Sigmoid colon (tissue), 6 donors: ENCODE measurements at regions not wholly inside any gene's neighbourhood (a gene's known extent, or its start where the extent isn't known, plus 50 kb on each side); places are given as distances from the start of the nearest gene placed in this dataset.

ENCODE experiments used
- DNase-seq: peaks from one replicate; pipeline ENCODE4 v3.0.0-alpha.2; 2019
- H3K27ac ChIP-seq, 4 donors: fragments of 200-600 bp; sonication (generic); one replicate each; pipeline ENCODE4 v1.5.1; 2016 to 2019; ENCODE audit warnings: mild to moderate bottlenecking in 1 of 4
- H3K27me3 ChIP-seq, 3 donors: fragments of 200-600 bp; sonication (generic); one replicate each; pipeline ENCODE4 v1.5.1; 2019; ENCODE audit warnings: mild to moderate bottlenecking in 1 of 3
- H3K36me3 ChIP-seq, 4 donors: fragments of 200-600 bp; sonication (generic); one replicate each; pipeline ENCODE4 v1.5.1; 2016 to 2019
- H3K4me1 ChIP-seq, 4 donors: fragments of 200-600 bp; sonication (generic); one replicate each; pipeline ENCODE4 v1.5.1; 2017 to 2019
- H3K4me3 ChIP-seq, 4 donors: fragments of 200-600 bp; sonication (generic); one replicate each; pipeline ENCODE4 v1.5.1; 2017 to 2019; ENCODE audit warnings: mild to moderate bottlenecking in 2 of 4, moderate library complexity in 1 of 4
- H3K9me3 ChIP-seq, 4 donors: fragments of 200-600 bp in 3 of 4; sonication (generic) in 3 of 4; one replicate each; pipeline versions ENCODE4 v1.5.1 to v1.6.1; 2013 to 2019
- EP300 ChIP-seq, 4 donors: sonication (generic); formaldehyde crosslinking; IDR thresholded peaks; one replicate each; pipeline ENCODE4 v1.6.1; 2017; ENCODE audit warnings: antibody characterized with exemption in 4 of 4
- POLR2A ChIP-seq, 2 donors: fragments of 450-650 bp; IDR thresholded peaks; one replicate each; pipeline ENCODE4 v1.6.1; 2016; ENCODE audit warnings: antibody characterized with exemption in 2 of 2, mild to moderate bottlenecking in 2 of 2, moderate library complexity in 2 of 2
- POLR2AphosphoS5 ChIP-seq, 4 donors: sonication (generic); formaldehyde crosslinking; IDR thresholded peaks; one replicate each; pipeline ENCODE4 v1.6.1; 2017; ENCODE audit warnings: antibody characterized with exemption in 4 of 4
- WGBS, 2 donors: extraction: QIAGEN DNeasy Blood & Tissue Kit; methylation state at CpG; one replicate each; pipeline ENCODE4 v1.1.7; 2013; 5-methylcytosine and 5-hydroxymethylcytosine counted together
- intact Hi-C: fragments of 100-400 bp; cut with DNase I; formaldehyde crosslinking; loops from one replicate; pipeline ENCODE4 v1.15.1; 2023
- TF ChIP-seq, protein P1 (sequence below), 4 experiments: fragments of 450-650 bp in 3 of 4; fragments of 200-600 bp in 1 of 4; IDR thresholded peaks; one replicate each; pipeline ENCODE4 v1.5.1; 2016 to 2019; ENCODE audit warnings: antibody characterized with exemption in 4 of 4, mild to moderate bottlenecking in 3 of 4, moderate library complexity in 2 of 4
- donor health status: healthy with polysubstance abuse.
- donor health status: healthy.

DNA sequence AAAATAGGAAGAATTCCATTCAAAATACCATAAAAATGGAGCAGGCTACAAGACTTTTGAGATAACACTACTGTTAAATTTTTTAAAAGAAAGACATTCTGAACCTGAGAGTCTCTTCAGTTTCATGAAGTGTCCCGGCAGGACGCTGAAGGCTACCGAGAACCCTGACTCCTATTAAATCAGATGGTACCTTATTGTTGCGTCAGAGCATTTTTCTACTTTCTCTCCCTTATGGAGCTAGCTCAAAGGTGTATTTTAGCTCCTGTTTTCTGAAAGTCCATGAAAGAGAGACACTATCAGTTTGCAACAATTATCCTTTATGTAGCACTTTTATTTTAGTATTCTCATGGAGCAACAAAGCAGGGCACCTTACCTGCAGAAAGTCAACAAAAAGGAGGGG is 626.7 kb downstream of the IRS1 start:
- no peaks in the 10 kb centered on the region for H3K27me3 ChIP-seq
- WGBS, 2 donors: 85 to 92% methylated on average over 4 of the region's 4 CpGs
- intact Hi-C loops: no loop called here

DNA sequence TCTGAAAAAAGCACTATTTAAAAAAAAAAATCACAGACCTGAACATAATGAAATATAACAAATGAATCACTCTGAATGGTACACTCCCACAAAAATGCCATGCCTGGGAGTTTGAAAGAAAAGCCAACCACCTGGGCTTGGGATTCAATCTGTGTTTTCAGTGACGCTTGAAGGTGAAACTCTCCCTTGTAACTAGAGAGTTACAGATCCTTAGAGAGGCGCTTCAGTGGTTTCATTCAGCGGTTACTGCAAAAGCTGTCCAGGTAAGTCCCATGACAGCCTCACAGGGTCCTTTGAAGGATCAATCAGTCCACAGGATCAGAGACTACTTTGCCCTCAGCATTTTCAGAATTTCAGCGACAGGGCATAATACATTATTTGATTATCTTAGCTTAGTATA is 627.3 kb downstream of the IRS1 start:
- TF ChIP-seq POLR2AphosphoS5 (IDR thresholded peaks at IDR 0.05) (no peak), POLR2A (IDR thresholded peaks at IDR 0.05) (no peak), EP300 (IDR thresholded peaks at IDR 0.05) (no peak)
- TF ChIP-seq, protein P1, sequence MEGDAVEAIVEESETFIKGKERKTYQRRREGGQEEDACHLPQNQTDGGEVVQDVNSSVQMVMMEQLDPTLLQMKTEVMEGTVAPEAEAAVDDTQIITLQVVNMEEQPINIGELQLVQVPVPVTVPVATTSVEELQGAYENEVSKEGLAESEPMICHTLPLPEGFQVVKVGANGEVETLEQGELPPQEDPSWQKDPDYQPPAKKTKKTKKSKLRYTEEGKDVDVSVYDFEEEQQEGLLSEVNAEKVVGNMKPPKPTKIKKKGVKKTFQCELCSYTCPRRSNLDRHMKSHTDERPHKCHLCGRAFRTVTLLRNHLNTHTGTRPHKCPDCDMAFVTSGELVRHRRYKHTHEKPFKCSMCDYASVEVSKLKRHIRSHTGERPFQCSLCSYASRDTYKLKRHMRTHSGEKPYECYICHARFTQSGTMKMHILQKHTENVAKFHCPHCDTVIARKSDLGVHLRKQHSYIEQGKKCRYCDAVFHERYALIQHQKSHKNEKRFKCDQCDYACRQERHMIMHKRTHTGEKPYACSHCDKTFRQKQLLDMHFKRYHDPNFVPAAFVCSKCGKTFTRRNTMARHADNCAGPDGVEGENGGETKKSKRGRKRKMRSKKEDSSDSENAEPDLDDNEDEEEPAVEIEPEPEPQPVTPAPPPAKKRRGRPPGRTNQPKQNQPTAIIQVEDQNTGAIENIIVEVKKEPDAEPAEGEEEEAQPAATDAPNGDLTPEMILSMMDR (IDR thresholded peaks at IDR 0.05): no peak
- 91 to 93% methylated on average over 4 of the region's 4 CpGs for WGBS, 2 donors
- intact Hi-C loops: no loop called here
- H3K27ac ChIP-seq: no peak overlapping the region
- H3K4me3 ChIP-seq: no peak overlapping the region
- H3K36me3 ChIP-seq: no peaks in the 10 kb centered on the region
- peaks cover 0 to 4% (median 0%) of the 10 kb centered on the region in 4 donors for H3K9me3 ChIP-seq
- H3K4me1 ChIP-seq: no peaks in the 10 kb centered on the region
- no peaks in the 10 kb centered on the region for H3K27me3 ChIP-seq
- no peak for DNase-seq

More for the DNA sequence above, 626.7 kb downstream of the IRS1 start:
- Histone ChIP-seq H3K27ac (no peak overlapping the region), H3K4me1 (no peaks in the 10 kb centered on the region), H3K9me3 (peaks cover 0 to 10% (median 0%) of the 10 kb centered on the region in 4 donors), H3K36me3 (no peaks in the 10 kb centered on the region), H3K4me3 (no peak overlapping the region)
- TF ChIP-seq, protein P1 (IDR thresholded peaks at IDR 0.05): no peak
- TF ChIP-seq POLR2A (IDR thresholded peaks at IDR 0.05) (no peak), POLR2AphosphoS5 (IDR thresholded peaks at IDR 0.05) (no peak), EP300 (IDR thresholded peaks at IDR 0.05) (no peak)
- no peak for DNase-seq

DNA sequence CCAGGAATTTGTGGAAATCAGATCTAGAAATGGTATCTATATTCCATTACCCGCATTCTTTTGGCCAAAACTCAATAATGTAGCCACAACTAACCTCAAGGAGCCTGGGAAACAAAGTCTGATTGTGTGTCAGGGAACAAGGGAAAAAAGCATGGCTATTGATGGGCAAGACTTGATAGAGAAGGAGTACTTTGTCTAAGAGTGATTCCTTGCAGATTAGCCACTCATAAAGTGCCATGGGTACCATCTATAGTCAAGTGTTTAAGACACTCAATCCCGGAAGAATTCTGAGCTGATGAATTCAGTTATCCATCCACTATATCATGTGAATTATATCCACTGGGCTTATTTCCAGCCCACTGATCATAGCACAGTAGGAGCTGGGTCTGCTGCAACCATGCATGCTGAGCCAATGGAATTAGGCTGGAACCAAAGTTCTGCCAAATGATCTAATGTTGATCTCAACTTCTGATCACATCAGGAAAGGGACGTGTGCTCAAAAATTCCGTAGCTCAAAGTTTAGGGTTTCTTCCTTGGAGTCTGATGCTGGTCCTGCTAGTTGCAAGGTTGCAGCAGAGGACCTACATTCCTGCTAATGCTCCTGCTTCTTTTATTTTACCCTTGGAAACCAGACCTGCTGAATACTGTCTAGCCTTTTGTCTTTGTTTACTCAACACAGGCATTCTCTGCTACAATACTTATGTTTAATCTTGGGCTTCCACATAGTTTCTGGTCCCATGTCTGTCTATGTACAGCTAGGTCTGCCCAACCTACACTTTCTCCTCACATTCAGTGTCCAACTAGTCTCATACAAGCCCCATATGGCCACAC is 629.7 kb downstream of the IRS1 start:
- H3K36me3 ChIP-seq: no peaks in the 10 kb centered on the region
- no peak for DNase-seq
- no peaks in the 10 kb centered on the region for H3K4me1 ChIP-seq
- TF ChIP-seq EP300 (IDR thresholded peaks at IDR 0.05): no peak
- no peak for TF ChIP-seq POLR2AphosphoS5 (IDR thresholded peaks at IDR 0.05)
- TF ChIP-seq, protein P1 (IDR thresholded peaks at IDR 0.05): no peak
- TF ChIP-seq POLR2A (IDR thresholded peaks at IDR 0.05): no peak
- no peak overlapping the region for H3K27ac ChIP-seq
- intact Hi-C loops: no loop called here
- 88 to 91% methylated on average over 4 of the region's 4 CpGs for WGBS, 2 donors
- H3K4me3 ChIP-seq: no peak overlapping the region
- no peaks in the 10 kb centered on the region for H3K27me3 ChIP-seq
- H3K9me3 ChIP-seq: no peaks in the 10 kb centered on the region

DNA sequence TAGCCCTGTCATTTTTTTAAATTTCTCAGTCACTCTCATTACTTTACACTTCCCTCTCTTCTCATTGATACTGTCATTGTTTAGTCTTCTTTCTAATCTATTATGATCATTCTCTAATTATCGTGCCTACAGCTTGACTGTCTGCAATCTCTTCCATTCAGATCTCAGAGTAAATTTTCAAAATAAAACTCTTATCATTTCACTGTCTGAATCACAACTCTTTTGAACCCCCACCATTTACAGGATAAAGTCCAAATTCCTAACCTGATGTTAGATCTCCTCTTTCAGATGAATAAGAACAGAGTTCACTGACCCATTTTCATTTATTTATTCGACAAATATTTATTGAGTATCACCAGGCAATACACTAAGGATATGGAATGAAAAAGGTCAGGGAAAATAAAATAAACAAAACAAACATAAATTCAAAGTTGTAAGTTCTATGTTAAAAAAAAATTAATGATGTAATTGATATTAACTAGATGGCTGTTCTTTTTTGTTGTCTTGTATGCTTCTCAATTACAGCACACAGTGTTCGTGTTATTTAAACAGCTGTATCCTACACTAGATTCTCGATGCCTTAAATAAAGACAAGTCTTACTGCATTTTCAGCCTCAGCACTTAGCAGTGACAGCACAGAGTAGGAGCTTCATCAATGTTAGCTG is 631.0 kb downstream of the IRS1 start:
- Histone ChIP-seq H3K4me1 (no peaks in the 10 kb centered on the region), H3K36me3 (no peaks in the 10 kb centered on the region), H3K27me3 (no peaks in the 10 kb centered on the region), H3K27ac (no peak overlapping the region), H3K9me3 (no peaks in the 10 kb centered on the region), H3K4me3 (no peak overlapping the region)
- WGBS, 2 donors: 82 to 90% methylated on average over 4 of the region's 4 CpGs
- TF ChIP-seq POLR2A (IDR thresholded peaks at IDR 0.05) (no peak), EP300 (IDR thresholded peaks at IDR 0.05) (no peak), POLR2AphosphoS5 (IDR thresholded peaks at IDR 0.05) (no peak)
- TF ChIP-seq, protein P1 (IDR thresholded peaks at IDR 0.05): no peak
- no peak for DNase-seq
- intact Hi-C loops: no loop called here
